Keratinocyte (primary cell): ENCODE measurements at regions not wholly inside any gene's neighbourhood (a gene's known extent, or its start where the extent isn't known, plus 50 kb on each side); places are given as distances from the start of the nearest gene placed in this dataset.

Experiments
- DNase-seq: peaks from one replicate; pipeline ENCODE4 v3.0.0-alpha.2; 2011; ENCODE audit warnings: low read depth, missing footprints, low spot score
- FAIRE-seq: peaks from 2 replicates; lab custom pipeline; 2011; peaks lifted over from hg19 to GRCh38; lab: Jason Lieb, UNC
- H2AFZ ChIP-seq: 2 replicates; pipeline ENCODE4 v1.6.0; 2012; ENCODE audit warnings: low read length, control low read depth, inconsistent platforms; ENCODE audit not compliant: control insufficient read depth
- H3K27ac ChIP-seq: 2 replicates; pipeline ENCODE4 v1.5.1; 2011; ENCODE audit warnings: low read length; ENCODE audit not compliant: control insufficient read depth, insufficient read depth
- H3K27me3 ChIP-seq: 3 replicates; pipeline ENCODE4 v1.6.0; 2011; ENCODE audit warnings: low read length; ENCODE audit not compliant: control insufficient read depth, insufficient read depth; ENCODE audit errors: extremely low read depth
- H3K36me3 ChIP-seq, 2 experiments: 2 replicates in 1 of 2; 3 replicates in 1 of 2; pipeline ENCODE4 v1.5.1; 2011; ENCODE audit warnings: low read length in 2 of 2, mild to moderate bottlenecking in 1 of 2; ENCODE audit not compliant: control insufficient read depth in 2 of 2, insufficient read depth in 2 of 2; ENCODE audit errors: extremely low read depth in 1 of 2
- H3K4me1 ChIP-seq: 3 replicates; pipeline ENCODE4 v1.5.1; 2011; ENCODE audit warnings: low read length; ENCODE audit not compliant: control insufficient read depth, insufficient read depth; ENCODE audit errors: extremely low read depth
- H3K4me2 ChIP-seq: 3 replicates; pipeline ENCODE4 v1.6.0; 2011; ENCODE audit warnings: low read depth, low read length; ENCODE audit not compliant: control insufficient read depth, insufficient read depth; ENCODE audit errors: extremely low read depth
- H3K4me3 ChIP-seq, 3 experiments: fragments of 200-600 bp in 1 of 3; sonication (generic) in 1 of 3; 2 replicates in 2 of 3; 3 replicates in 1 of 3; pipeline ENCODE4 v1.5.1; 2011 to 2016; ENCODE audit warnings: low read length in 3 of 3, mild to moderate bottlenecking in 3 of 3, control low read depth in 2 of 3, inconsistent platforms in 1 of 3, low read depth in 1 of 3, mixed read lengths in 1 of 3, mixed run types in 1 of 3, moderate library complexity in 1 of 3; ENCODE audit not compliant: control insufficient read depth in 2 of 3, insufficient read depth in 2 of 3; ENCODE audit errors: extremely low read depth in 1 of 3
- H3K79me2 ChIP-seq: 2 replicates; pipeline ENCODE4 v1.6.0; 2012; ENCODE audit warnings: low read length; ENCODE audit not compliant: control insufficient read depth, insufficient read depth
- H3K9ac ChIP-seq: 3 replicates; pipeline ENCODE4 v1.6.0; 2011; ENCODE audit warnings: low read length; ENCODE audit not compliant: control insufficient read depth, insufficient read depth; ENCODE audit errors: extremely low read depth
- H3K9me1 ChIP-seq: 3 replicates; pipeline ENCODE4 v1.6.0; 2011; ENCODE audit warnings: low read length; ENCODE audit not compliant: control insufficient read depth, insufficient read depth; ENCODE audit errors: extremely low read depth
- H3K9me3 ChIP-seq: 2 replicates; pipeline ENCODE4 v1.5.1; 2012; ENCODE audit warnings: low read depth, low read length; ENCODE audit not compliant: control insufficient read depth
- H4K20me1 ChIP-seq: 3 replicates; pipeline ENCODE4 v1.6.0; 2011; ENCODE audit warnings: low read length; ENCODE audit not compliant: control insufficient read depth, insufficient read depth; ENCODE audit errors: extremely low read depth
- EZH2 ChIP-seq: IDR thresholded peaks from one replicate; pipeline ENCODE4 v1.6.1; 2012; ENCODE audit warnings: inconsistent platforms, mild to moderate bottlenecking, low read length, moderate library complexity
- dilution Hi-C: fragments of 300-500 bp; cut with MboI; formaldehyde crosslinking; loops from one replicate; pipeline ENCODE4 v1.7.0; 2020; ENCODE audit warnings: low sequenced_read_pairs; ENCODE audit not compliant: extremely low pct_ligation_motif_present
- TF ChIP-seq, protein P1 (sequence below), 3 experiments: IDR thresholded peaks in 1 of 3; conservative IDR thresholded peaks in 1 of 3; optimal IDR thresholded peaks in 1 of 3; 2 replicates in 2 of 3; 3 replicates in 1 of 3; pipeline versions ENCODE3 to v1.5.1; 2011; ENCODE audit warnings: low read length in 3 of 3, mild to moderate bottlenecking in 3 of 3, moderate library complexity in 2 of 3, control low read depth in 1 of 3, inconsistent platforms in 1 of 3; ENCODE audit not compliant: insufficient read depth in 2 of 3; ENCODE audit errors: extremely low read depth in 1 of 3

DNA sequence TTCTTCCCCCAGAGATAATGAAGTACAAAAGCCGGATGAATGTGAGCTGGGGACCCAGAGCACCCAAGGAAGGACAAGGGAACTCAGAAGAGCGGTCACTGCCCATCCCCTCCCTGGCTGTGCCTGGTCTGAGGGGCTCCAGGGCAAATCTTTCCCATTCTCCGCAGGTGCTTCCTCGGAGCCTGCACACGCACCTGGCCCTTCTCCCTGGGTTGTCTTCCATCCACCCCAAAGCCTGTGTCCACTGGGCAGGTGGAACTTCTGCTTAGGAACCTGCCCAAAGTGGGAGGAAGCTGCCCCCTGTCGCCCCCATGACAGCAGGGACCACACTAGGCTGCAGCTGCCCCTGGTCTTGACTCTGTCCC is 121.0 kb upstream of the FGF3 start:
- Histone ChIP-seq H3K79me2 (no peaks in the 10 kb centered on the region), H3K9me1 (no peaks in the 10 kb centered on the region), H3K27ac (no peak overlapping the region), H4K20me1 (no peaks in the 10 kb centered on the region), H3K4me2 (no peak overlapping the region), H3K4me3 (no peak overlapping the region), H3K36me3 (no peaks in the 10 kb centered on the region), H3K9ac (no peak overlapping the region), H3K27me3 (peaks cover 5% of the 10 kb centered on the region), H3K4me1 (no peaks in the 10 kb centered on the region), H2AFZ (no peak overlapping the region), H3K9me3 (no peaks in the 10 kb centered on the region)
- DNase-seq (no peak), FAIRE-seq (no peak)
- TF ChIP-seq EZH2: no peak
- TF ChIP-seq, protein P1, sequence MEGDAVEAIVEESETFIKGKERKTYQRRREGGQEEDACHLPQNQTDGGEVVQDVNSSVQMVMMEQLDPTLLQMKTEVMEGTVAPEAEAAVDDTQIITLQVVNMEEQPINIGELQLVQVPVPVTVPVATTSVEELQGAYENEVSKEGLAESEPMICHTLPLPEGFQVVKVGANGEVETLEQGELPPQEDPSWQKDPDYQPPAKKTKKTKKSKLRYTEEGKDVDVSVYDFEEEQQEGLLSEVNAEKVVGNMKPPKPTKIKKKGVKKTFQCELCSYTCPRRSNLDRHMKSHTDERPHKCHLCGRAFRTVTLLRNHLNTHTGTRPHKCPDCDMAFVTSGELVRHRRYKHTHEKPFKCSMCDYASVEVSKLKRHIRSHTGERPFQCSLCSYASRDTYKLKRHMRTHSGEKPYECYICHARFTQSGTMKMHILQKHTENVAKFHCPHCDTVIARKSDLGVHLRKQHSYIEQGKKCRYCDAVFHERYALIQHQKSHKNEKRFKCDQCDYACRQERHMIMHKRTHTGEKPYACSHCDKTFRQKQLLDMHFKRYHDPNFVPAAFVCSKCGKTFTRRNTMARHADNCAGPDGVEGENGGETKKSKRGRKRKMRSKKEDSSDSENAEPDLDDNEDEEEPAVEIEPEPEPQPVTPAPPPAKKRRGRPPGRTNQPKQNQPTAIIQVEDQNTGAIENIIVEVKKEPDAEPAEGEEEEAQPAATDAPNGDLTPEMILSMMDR (optimal IDR thresholded peaks at IDR 0.05 in 1 of 3, IDR thresholded peaks at IDR 0.05 in 1 of 3, conservative IDR thresholded peaks at IDR 0.05 in 1 of 3; ENCODE audit: extremely low read depth in 1 of 3, insufficient read depth in 2 of 3, low read length in 3 of 3): no peak
- dilution Hi-C loops: no loop called here

DNA sequence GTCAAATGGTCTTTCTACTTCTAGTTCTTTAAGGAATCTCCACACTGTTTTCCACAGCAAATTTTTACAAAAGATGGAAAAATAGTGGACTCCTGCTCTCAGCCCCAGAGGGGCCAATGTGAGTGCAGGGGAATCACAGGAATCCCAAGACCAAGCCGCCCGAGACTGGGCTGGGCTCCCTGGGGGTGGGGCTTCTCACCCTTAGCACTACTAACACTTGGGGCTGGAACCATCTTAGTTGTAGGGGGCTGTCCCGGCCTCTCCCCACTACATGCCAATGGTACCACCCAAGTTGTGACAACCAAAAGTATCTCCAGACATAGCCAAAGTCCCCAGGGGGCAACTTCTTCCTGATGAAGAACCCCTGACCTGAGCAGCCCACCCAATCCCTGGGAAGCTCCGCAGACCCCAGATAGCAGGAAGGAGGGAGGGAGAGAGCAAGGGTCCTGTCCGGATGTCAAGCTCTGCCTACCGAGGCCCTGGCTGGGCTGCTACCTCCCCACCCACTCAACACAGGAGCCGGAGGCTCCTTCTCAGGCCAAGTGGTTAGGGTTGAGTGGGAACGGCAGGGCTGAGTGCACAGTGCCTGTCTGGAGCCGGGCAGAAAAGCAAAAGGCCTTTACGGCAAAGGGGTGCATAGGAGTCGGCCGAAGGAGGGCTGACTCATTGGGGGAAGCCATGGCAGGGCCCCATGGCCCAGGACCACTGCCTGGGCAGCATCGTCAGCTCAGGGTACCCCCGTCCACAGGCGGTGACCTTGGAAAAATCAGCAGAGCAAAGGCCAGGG is 122.5 kb upstream of the FGF3 start:
- no peaks in the 10 kb centered on the region for H3K9me1 ChIP-seq
- no peaks in the 10 kb centered on the region for H3K79me2 ChIP-seq

More for the DNA sequence above, 122.5 kb upstream of the FGF3 start:
- H3K9me3 ChIP-seq: no peaks in the 10 kb centered on the region
- H3K9ac ChIP-seq: no peak overlapping the region
- H3K36me3 ChIP-seq: no peaks in the 10 kb centered on the region
- no peak for TF ChIP-seq EZH2
- TF ChIP-seq, protein P1 (optimal IDR thresholded peaks at IDR 0.05 in 1 of 3, IDR thresholded peaks at IDR 0.05 in 1 of 3, conservative IDR thresholded peaks at IDR 0.05 in 1 of 3; ENCODE audit: extremely low read depth in 1 of 3, insufficient read depth in 2 of 3, low read length in 3 of 3): no peak
- dilution Hi-C loops: no loop called here
- FAIRE-seq (no peak), DNase-seq (no peak)
- no peak overlapping the region for H3K27ac ChIP-seq
- peaks cover 5% of the 10 kb centered on the region for H3K27me3 ChIP-seq
- no peak overlapping the region for H3K4me2 ChIP-seq
- H3K4me1 ChIP-seq: no peaks in the 10 kb centered on the region
- no peak overlapping the region for H3K4me3 ChIP-seq
- H2AFZ ChIP-seq: no peak overlapping the region
- H4K20me1 ChIP-seq: no peaks in the 10 kb centered on the region
